Fibroblast of the conjunctiva (primary cell): ENCODE measurements at regions not wholly inside any gene's neighbourhood (a gene's known extent, or its start where the extent isn't known, plus 50 kb on each side); places are given as distances from the start of the nearest gene placed in this dataset.

Source experiments
- DNase-seq: peaks from one replicate; pipeline ENCODE4 v3.0.0-alpha.2; 2010; ENCODE audit warnings: low read depth

GRCh38 chr7:145269418-145270161, 433.7 kb upstream of the TPK1 start:
- DNase-seq: no peak

- no peak for DNase-seq
Observed at GRCh38 chr7:145265180-145265579, 429.3 kb upstream of the TPK1 start.

DNA sequence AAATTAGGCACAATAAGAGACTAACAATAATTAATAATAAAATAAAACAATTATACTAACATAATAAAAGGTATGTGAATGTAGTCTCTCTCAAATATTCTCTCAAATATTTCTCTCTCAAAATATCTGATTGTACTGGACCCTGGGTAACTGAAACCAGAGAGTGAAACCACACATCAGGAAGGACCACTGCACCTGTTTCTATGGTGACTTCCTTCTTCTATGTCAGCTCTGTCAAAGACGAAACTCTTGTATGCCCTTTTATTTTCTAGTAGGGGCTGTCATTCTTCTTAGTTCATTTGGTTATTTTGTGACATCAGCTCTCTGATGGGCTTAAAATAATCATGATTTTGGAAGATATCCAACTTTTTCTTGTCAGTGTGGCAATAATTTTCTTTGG, 428.0 kb upstream of the TPK1 start:
- DNase-seq: no peak

DNA sequence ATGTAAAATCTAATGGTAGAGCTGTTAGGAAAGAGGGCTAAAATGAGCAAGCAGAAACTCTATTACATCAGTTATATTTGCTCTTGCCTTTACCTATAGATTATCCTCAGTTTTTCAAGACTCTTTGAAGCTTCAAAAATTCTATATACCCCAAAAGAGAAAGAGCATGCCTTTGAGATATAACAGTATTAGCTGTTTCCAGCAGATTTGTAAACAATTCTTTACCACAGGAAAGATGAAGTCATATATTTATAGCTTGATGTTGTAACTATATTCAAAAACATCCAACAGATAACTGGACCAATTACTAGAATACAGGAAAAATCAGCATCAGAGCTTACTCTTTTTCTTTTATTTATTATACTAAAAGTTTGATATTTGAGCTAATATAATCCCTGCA, 416.2 kb upstream of the TPK1 start:
- no peak for DNase-seq

- no peak for DNase-seq
Observed at GRCh38 chr7:145224775-145225174, 388.9 kb upstream of the TPK1 start.

- peak; percentile 69 for DNase-seq
Observed at GRCh38 chr7:145219461-145219860, 383.6 kb upstream of the TPK1 start.

- no peak for DNase-seq
Observed at GRCh38 chr7:145216866-145217265, 381.0 kb upstream of the TPK1 start.

- peak; percentile 88 for DNase-seq
Observed at GRCh38 chr7:145212050-145212449, 376.2 kb upstream of the TPK1 start.

DNA sequence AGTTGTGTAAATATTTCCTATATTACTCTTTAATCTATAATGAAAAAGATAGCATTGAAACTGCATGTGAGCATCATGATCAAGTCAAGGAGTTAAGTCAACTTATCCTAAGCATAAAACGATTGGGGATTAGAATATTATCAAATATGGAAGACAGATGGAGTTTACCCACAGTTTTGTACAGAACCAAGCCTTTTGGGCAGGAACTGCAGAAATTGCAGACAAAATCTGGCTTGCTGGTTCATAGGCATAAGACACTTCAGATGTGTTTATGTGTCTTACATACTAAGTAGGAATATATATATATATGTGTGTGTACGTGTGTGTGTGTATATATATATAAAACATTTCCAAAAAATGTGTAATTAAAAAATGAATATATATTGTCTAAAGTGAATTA, 375.4 kb upstream of the TPK1 start:
- no peak for DNase-seq

- no peak for DNase-seq
Observed at GRCh38 chr7:145193951-145194350, 358.1 kb upstream of the TPK1 start.

GRCh38 chr7:145184956-145185355, 349.1 kb upstream of the TPK1 start:
- no peak for DNase-seq

DNA sequence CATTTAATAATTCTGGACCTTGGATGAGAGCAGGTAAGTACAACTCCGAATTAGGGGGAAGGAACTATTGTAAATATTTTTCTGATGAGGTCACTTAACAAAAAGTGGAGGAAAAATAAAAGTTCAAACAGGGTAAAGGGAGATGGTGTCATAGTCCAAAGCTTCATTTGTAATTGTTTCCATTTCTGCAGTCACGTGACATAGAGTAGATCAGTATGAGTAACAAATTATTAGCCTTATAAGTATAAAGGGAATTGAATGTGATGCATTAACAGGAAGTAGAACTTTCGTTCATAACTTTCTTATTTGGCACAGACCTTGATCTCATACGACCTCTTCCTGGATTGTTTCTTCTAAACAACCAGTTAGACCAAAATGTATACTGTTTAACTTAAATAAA, 347.2 kb upstream of the TPK1 start:
- no peak for DNase-seq

- no peak for DNase-seq
Observed at GRCh38 chr7:145175366-145175765, 339.5 kb upstream of the TPK1 start.

GRCh38 chr7:145169908-145170307, 334.1 kb upstream of the TPK1 start:
- DNase-seq: peak; percentile 10

DNA sequence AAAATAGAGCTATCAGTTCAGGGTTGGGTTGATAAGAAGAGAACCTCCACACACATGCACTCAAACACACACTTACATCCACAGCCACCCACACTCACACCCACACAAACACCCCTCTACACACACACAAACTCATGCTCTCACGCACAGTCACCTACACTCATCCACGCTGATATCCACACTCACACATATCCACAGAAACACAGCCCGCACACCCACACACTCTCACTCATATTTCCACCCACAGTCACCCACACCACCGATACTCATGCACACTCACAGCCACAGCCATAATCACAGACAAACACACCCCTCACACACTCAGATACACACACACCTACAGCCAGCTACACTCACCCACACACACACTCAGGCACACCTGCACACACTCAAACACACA, 333.0 kb upstream of the TPK1 start:
- DNase-seq: no peak

DNA sequence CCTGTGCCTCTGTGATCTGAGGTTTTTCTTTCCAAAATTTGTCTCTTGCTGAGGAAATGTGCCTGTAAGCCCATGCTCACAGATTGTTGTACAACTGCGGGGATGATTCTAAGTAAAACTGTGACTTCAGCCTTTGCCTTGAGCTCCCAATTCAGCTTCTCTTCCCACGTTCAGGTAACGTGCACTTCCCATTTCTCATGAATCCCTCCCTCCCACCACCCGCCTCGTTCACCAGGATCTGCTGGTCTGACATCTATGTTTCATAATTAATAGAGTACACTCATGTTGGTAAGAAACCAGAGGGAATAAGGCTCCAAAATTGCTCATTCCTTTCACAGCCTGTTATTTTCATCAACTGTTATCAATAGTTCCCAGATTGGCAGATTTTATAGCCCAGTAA, 332.6 kb upstream of the TPK1 start:
- no peak for DNase-seq

GRCh38 chr7:145156834-145157233, 321.0 kb upstream of the TPK1 start:
- DNase-seq: no peak

DNA sequence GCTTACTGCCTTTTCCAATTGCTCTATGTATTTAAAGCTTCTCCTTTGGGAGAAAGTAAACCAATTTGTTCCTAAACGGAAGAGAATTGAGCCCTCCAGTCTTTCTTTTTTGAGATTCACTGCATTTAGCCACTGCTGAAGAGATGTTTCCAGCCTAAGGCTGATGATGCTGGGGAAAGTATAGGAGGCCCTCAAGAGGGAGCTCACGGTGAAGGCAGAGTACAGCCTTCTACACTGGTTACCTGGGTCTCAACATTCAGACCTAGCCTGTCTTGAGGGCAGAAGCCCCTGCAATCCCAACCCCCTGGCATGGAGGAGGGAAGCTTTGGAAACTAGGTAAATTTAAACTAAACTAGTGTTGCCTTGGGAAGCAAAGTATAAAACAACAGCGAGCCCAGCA, 316.7 kb upstream of the TPK1 start:
- DNase-seq: no peak

- no peak for DNase-seq
Observed at GRCh38 chr7:145151676-145152075, 315.8 kb upstream of the TPK1 start.

DNA sequence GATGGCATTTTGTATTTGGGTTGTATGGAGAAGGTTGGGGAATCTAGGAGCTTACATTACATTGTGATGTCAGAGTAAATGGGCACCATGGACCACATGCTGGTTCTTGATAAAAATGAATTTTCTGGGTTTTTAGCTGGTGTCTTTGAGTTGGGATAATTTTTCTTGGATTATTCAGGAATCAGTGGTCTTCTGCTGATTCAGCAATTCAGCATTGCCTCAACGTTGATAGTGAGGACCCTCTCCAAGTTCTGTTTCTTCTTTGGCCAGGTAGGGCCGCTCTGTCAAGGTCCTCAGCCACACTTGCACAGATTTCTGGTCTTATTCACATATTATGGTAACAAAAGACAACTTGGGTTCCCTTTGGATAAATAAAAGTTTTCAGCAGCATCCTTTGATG, 312.0 kb upstream of the TPK1 start:
- DNase-seq: no peak

DNA sequence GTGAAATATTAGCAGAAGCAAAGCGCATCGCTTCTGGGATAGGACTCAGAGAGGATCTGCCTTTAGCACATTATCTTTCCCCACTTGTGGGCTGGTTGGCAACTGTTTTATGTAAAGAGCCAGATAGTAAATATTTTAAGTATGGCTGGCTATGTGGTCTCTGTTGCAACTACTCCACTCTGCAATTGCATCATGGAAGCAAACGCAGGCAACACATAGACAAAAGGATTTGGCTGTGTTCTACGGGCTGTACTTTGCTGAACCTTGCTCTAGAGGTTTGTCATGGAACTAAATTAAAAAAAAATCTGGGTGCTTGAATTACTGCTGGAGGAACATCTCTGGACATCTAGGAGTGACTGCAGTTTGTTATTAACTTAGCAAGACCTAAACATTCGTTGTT, 307.8 kb upstream of the TPK1 start:
- no peak for DNase-seq

DNA sequence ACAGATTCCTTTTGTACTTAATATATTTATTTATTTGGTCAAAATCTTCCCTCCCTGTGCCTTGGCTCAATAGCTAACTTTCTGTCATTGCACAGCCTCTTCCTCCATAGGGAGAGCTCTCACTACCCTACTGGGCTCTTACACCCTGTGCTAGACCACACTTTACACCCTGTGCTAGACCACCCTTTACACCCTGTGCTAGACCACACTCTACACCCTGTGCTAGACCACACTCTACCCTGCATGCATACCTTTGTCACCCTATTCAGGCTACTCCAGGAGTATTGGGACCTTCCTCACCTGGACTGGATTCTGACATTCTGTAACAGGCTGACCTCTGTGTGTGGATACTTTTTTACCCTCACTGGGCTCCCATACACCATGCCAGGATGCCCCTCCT, 298.5 kb upstream of the TPK1 start:
- no peak for DNase-seq

DNA sequence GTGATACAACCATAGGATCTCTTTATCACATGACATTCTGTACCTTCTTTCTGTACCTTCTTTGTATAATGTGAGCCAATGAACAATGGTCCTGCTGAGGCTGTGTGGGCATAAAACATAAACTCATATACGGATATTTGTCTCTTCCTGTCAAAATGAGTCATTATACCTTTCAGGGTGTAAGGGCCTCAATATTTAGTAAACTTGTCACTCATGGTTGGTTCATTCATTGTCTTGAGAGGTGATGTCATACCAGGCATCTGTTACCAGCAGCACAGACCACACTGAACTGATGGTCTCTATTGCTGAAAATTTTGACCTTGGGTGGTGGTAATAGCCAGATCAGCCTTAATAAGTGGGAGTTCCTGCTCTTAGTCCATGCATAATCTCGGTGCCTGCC, 287.6 kb upstream of the TPK1 start:
- DNase-seq: no peak

GRCh38 chr7:145106001-145106400, 270.1 kb upstream of the TPK1 start:
- peak; percentile 83 for DNase-seq

- DNase-seq: no peak
Observed at GRCh38 chr7:145105561-145105960, 269.7 kb upstream of the TPK1 start.
